Muscle of leg (tissue), 3 donors: ENCODE measurements at regions not wholly inside any gene's neighbourhood (a gene's known extent, or its start where the extent isn't known, plus 50 kb on each side); places are given as distances from the start of the nearest gene placed in this dataset.

ENCODE experiments used
- DNase-seq: peaks from one replicate; pipeline ENCODE4 v3.0.0; 2013
- H3K27ac ChIP-seq: one replicate; pipeline ENCODE4 v1.5.1; 2013; ENCODE audit warnings: mild to moderate bottlenecking, low read length, control low read depth
- H3K27me3 ChIP-seq: one replicate; pipeline ENCODE4 v1.6.1; 2013; ENCODE audit warnings: low read length; ENCODE audit not compliant: control insufficient read depth, insufficient read depth
- H3K36me3 ChIP-seq: one replicate; pipeline ENCODE4 v1.6.1; 2013; ENCODE audit warnings: low read length; ENCODE audit not compliant: control insufficient read depth, insufficient read depth
- H3K4me1 ChIP-seq: one replicate; pipeline ENCODE4 v1.6.1; 2013; ENCODE audit warnings: low read length; ENCODE audit not compliant: control insufficient read depth, insufficient read depth
- H3K4me3 ChIP-seq: one replicate; pipeline ENCODE4 v1.5.1; 2013; ENCODE audit warnings: low read length, control low read depth
- H3K9me3 ChIP-seq: replicated peaks from 2 replicates; pipeline ENCODE4 v1.6.1; 2013; ENCODE audit warnings: low read depth, low read length; ENCODE audit not compliant: control insufficient read depth
- WGBS: methylation state at CpG from one replicate; pipeline ENCODE4 v1.1.5; 2013; ENCODE audit warnings: missing lambda C conversion rate; ENCODE audit not compliant: insufficient coverage; 5-methylcytosine and 5-hydroxymethylcytosine counted together

DNA sequence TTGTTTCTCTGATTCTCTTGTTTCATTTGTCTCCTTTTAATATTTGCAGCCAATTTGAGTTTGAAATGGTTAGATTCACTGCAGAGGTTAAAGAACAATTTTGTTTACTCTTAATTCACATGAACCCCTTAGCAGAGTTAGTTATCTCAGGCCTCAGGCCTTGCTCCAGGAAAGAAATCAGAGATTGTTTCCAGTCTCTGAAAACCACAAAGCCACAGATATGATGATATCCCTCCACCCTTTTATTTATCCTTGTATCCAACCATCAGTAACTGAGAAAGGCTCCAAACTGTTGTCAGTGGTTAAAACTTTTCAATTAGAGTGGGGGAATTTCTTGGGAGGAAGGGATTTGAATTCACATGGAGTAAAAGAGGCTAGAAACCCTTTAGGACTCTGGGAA lies 406.0 kb upstream of the DMAC1 start:
- H3K36me3 ChIP-seq: no peaks in the 10 kb centered on the region
- H3K4me3 ChIP-seq: no peak overlapping the region
- no peaks in the 10 kb centered on the region for H3K4me1 ChIP-seq
- H3K27me3 ChIP-seq: no peaks in the 10 kb centered on the region
- DNase-seq: no peak
- H3K9me3 ChIP-seq: no peaks in the 10 kb centered on the region
- no peak overlapping the region for H3K27ac ChIP-seq

DNA sequence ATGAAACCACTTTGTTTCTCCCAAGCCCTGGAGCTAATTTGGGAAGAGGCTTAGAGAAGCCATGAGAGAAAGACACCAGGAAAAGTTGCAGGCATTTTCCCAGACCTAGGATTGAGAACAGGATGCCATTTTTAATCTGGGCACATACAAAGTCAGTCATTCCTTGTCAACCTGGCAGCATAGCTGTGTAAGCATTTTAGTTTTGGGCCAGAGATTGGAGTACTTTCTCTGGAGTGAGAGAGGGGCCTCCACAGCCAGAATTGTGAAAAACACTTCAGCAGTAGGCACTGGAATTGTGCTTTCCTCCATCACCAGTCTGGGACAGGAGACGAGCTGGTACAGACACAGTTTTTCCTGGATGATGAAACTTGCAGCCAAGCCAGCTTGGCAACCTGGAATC lies 390.3 kb upstream of the DMAC1 start:
- WGBS: 100% methylated on average over 1 of the region's 1 CpG
- Histone ChIP-seq H3K9me3 (peaks cover 9% of the 10 kb centered on the region), H3K27ac (no peak overlapping the region), H3K4me1 (no peaks in the 10 kb centered on the region), H3K27me3 (no peaks in the 10 kb centered on the region), H3K36me3 (no peaks in the 10 kb centered on the region), H3K4me3 (no peak overlapping the region)
- DNase-seq: no peak

DNA sequence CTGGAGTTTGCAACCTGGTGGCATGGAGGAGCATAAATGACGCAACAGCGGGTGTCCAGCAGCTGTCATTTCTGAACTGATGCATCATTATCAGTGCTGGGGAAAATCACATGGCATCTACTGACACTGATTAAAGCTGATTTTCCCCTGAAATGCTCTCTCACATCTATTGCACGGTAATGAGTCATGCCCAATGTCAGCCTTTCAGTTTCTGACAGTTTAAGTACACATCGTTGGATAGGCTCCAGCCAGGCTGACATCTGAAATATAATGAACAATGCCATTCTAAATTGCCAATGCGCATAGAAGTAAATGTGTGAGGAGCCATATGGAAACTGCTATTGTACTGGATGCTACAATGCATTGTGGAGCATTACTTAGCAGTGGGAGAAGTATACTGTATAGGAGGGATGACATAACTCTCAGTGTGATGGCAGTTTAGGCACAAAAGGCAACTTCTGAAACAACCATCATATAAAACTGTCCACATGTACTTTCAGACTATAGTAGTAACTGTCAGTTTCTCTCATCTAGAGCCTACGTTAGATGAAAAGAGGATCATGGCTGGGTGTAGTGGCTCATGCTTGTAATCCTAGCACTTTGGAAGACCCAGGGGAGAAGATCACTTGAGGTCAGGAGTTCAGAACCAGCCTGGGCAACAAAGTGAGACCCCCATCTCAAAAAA lies 389.3 kb upstream of the DMAC1 start:
- 69% methylated on average over 5 of the region's 6 CpGs for WGBS
- no peak for DNase-seq
- no peaks in the 10 kb centered on the region for H3K4me1 ChIP-seq
- no peaks in the 10 kb centered on the region for H3K36me3 ChIP-seq
- H3K9me3 ChIP-seq: peaks cover 9% of the 10 kb centered on the region
- no peak overlapping the region for H3K4me3 ChIP-seq
- no peaks in the 10 kb centered on the region for H3K27me3 ChIP-seq
- no peak overlapping the region for H3K27ac ChIP-seq

DNA sequence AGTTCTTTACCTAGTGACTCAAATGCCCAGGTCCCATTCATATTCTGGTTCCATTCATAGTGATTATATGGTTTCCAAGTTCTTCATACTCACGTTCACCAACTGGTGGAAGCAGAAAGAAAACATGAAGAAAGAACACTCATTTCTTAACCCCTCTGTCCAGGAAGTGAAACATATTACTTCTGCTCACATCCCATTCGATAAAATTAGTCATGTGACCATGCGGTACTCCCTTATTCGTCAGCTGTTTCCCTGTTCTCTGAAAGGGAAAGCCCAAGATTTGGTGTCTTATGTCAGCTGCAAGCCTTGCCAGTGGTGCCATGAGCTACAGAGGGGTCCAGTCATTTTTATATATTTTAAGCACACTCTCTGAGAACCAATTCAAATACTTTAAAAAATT lies 387.0 kb upstream of the DMAC1 start:
- peaks cover 4% of the 10 kb centered on the region for H3K9me3 ChIP-seq
- H3K4me3 ChIP-seq: no peak overlapping the region
- no peak for DNase-seq
- no peak overlapping the region for H3K27ac ChIP-seq
- H3K36me3 ChIP-seq: no peaks in the 10 kb centered on the region
- H3K4me1 ChIP-seq: no peaks in the 10 kb centered on the region
- no peaks in the 10 kb centered on the region for H3K27me3 ChIP-seq
- WGBS: 60% methylated on average over 1 of the region's 4 CpGs

DNA sequence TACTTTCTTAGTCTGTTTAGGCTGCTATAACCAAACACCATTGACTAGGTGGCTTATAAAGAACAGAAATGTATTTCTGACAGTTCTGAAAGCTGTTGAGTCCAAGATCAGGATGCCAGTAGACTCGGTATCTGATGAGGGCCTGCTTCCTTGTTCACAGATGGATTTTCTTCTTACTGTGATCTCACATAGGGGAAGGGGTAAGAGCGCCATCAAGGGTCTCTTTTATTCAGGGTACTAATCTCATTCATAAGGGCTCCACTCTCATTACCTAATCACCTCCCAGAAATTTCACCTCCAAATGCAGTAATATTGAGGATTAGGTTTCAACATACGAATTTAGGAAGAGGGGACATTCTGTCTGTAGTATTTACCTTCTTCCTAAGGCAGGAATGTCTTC lies 384.0 kb upstream of the DMAC1 start:
- Histone ChIP-seq H3K27ac (no peak overlapping the region), H3K27me3 (no peaks in the 10 kb centered on the region), H3K4me3 (no peak overlapping the region), H3K9me3 (no peaks in the 10 kb centered on the region), H3K4me1 (no peaks in the 10 kb centered on the region), H3K36me3 (no peaks in the 10 kb centered on the region)
- no peak for DNase-seq
- WGBS: no CpG with 5 or more reads among the region's 3 CpGs

DNA sequence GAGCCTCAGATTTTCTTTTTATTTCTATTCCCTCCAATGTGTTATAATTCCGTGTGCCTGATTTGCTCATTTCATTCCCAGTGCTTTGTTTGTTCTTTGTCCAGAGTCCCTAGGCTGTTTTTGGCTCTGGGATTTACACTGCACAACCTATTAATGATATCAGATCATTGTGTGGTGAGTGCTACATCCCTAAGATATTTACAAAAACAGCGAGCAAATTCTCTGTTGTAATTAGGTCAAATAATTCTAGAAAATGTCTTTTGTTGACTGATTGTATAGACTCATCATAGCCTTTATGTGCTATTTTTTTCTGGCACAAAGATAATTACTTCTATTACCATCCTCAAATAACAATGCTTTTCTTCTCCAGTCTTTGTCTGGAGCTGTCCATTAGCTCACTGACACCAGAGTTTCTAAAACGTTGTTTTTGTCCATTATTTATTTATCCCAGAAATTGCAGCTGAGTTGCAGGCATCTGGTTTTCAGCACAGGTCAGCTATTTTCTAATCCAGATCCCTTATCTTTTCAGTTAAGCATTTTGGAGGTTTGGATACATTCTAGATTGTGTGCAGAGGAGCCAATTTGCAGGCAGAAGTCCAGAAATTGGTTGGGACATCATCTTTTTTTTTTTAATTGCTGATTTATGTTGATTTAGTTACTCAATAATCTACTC lies 379.9 kb upstream of the DMAC1 start:
- no CpG with 5 or more reads among the region's 3 CpGs for WGBS
- peaks cover 2% of the 10 kb centered on the region for H3K9me3 ChIP-seq
- H3K27ac ChIP-seq: no peak overlapping the region
- no peak for DNase-seq
- no peak overlapping the region for H3K4me3 ChIP-seq
- H3K36me3 ChIP-seq: no peaks in the 10 kb centered on the region
- no peaks in the 10 kb centered on the region for H3K4me1 ChIP-seq
- H3K27me3 ChIP-seq: no peaks in the 10 kb centered on the region

DNA sequence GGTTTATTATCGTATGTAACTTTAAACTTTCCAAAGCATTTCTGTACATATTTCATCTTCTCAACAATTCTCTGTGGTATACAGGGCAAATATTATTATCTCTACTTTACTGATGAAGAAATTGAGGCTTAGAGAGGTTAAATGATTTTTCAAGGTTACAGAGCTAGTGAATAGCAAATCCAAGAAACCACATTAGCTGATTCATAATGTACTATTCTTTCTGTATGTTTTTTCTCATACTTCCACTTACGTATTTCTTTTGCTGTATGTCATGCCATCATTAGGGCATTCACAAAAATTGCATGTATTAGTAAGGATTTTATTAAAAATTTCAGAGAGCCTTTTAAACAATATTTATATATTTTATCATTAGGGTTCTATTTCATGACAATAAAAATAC lies 372.4 kb upstream of the DMAC1 start:
- WGBS: no CpG with 5 or more reads among the region's 2 CpGs
- no peak overlapping the region for H3K4me3 ChIP-seq
- peaks cover 2% of the 10 kb centered on the region for H3K9me3 ChIP-seq
- H3K27me3 ChIP-seq: no peaks in the 10 kb centered on the region
- no peak for DNase-seq
- no peaks in the 10 kb centered on the region for H3K4me1 ChIP-seq
- no peak overlapping the region for H3K27ac ChIP-seq
- H3K36me3 ChIP-seq: no peaks in the 10 kb centered on the region

DNA sequence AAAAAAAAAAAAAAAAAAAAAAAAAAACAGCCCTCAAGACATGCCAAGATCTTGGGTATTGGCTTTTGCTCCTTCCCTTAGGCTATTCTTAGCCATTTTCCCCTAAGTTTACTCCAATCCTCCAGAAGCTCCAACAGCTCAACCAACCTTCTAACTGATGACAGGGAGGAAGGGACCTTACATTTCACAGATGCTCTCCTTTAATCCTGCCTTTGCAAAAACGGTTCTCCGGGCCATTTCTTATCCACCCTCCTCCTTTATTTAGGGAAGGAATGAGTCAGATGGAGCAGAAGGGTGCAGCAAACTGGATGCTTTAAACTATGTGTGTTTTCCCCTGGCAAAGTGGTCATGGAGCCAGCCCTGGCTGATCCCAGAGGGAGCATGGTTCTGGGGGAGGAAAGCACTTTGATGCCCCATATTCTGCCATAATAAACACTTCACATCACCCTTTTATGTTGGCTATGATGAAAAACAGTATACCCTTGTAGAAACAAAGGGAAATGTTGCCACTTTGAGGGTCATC lies 369.4 kb upstream of the DMAC1 start:
- no peaks in the 10 kb centered on the region for H3K36me3 ChIP-seq
- no CpG with 5 or more reads among the region's 2 CpGs for WGBS
- H3K4me1 ChIP-seq: no peaks in the 10 kb centered on the region
- H3K27me3 ChIP-seq: no peaks in the 10 kb centered on the region
- DNase-seq: no peak
- no peak overlapping the region for H3K4me3 ChIP-seq
- no peak overlapping the region for H3K27ac ChIP-seq
- no peaks in the 10 kb centered on the region for H3K9me3 ChIP-seq

DNA sequence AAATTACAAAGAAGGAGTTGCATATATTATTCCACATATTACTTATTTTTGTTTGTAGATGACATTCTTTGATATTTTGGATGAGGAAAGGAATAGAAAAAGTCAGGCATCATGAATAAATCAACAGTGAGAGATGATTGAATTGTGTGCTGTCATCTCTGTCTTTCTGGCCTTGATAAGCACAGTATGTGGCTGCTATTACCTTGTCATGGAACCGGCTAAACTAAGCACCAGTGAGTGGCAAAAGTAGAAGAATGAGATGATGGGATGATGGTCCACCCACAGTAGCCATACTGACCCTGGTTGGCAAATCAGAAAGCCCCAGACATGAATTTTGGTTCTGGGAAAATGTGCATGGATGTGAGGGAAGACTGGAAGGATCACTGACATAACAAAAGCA lies 361.2 kb upstream of the DMAC1 start:
- 100% methylated on average over 1 of the region's 1 CpG for WGBS
- H3K4me1 ChIP-seq: no peaks in the 10 kb centered on the region
- H3K9me3 ChIP-seq: no peaks in the 10 kb centered on the region
- H3K27me3 ChIP-seq: no peaks in the 10 kb centered on the region
- H3K27ac ChIP-seq: no peak overlapping the region
- DNase-seq: no peak
- H3K36me3 ChIP-seq: no peaks in the 10 kb centered on the region
- H3K4me3 ChIP-seq: no peak overlapping the region

DNA sequence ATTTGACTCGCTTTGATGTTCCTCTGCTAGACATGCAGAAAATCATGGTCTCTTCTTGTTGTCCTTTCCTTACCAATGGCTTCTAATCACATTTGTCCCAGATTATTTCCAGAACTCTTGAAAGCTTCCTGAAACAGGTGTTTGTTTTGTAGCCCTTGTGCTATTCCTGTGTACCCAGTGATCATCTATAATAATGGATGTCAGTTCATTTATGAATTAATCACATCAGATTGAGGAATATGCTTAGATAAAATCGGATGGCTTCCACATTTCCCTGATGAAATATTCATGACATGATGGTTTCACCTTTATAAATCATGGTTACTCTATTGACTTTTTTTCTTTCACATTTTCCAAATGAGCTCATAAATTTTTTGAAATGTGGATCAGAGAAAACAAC lies 359.0 kb upstream of the DMAC1 start:
- Histone ChIP-seq H3K27ac (no peak overlapping the region), H3K9me3 (no peaks in the 10 kb centered on the region), H3K27me3 (no peaks in the 10 kb centered on the region), H3K36me3 (no peaks in the 10 kb centered on the region), H3K4me1 (no peaks in the 10 kb centered on the region), H3K4me3 (no peak overlapping the region)
- WGBS: no CpG with 5 or more reads among the region's 2 CpGs
- no peak for DNase-seq
